MM.1S (cell line): ENCODE measurements at regions not wholly inside any gene's neighbourhood (a gene's known extent, or its start where the extent isn't known, plus 50 kb on each side); places are given as distances from the start of the nearest gene placed in this dataset.

Experiments used
- CTCF ChIP-seq: fragments of 300-600 bp; sonication (generic); IDR thresholded peaks from 2 replicates; pipeline ENCODE4 v1.5.1; 2016; ENCODE audit warnings: antibody characterized with exemption, low read length, mixed read lengths
- EZH2 ChIP-seq: fragments of 300-600 bp; sonication (generic); optimal IDR thresholded peaks from 2 replicates; pipeline ENCODE3; 2017; ENCODE audit warnings: low read depth, mild to moderate bottlenecking, antibody characterized with exemption, low read length, mixed read lengths

GRCh38 chr20:12906361-12906760 is 102.4 kb upstream of the SPTLC3 start:
- TF ChIP-seq EZH2 (no peak), CTCF (no peak)
